ENCODE measurements at regions not wholly inside any gene's neighbourhood (a gene's known extent, or its start where the extent isn't known, plus 50 kb on each side); places are given as distances from the start of the nearest gene placed in this dataset.

DNA sequence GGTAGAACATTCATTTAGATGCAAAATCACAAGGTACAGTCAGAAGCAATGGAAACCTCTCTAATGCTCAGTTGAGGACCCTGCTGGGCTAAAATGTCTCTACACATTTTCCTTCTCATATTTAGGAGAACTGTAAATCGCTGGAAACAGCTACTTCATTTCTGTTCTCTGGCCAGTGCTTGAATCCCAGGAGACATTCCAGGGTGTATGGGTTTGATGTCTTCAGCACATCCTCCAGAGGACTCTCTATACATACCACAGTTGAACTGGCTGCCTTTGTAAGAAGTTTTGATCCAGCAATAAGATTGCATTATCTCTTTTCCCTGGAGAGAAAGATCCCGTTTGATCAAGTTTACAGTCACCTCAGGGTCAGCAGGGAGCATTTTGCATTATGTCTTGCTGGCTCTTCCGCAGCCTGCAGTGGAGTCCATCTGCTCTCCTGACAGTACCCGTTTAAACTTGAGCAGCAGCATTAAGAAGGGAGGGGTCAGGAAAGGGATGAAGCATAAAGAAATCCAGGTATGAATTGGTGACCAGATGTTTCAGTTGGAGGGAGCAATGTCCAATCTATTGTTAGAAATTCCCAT is 676.0 kb downstream of the EPHA3 start:
- DNase-seq (ENCODE audit: insufficient read length): no peak
- FAIRE-seq: no peak
- no peak for TF ChIP-seq POLR2AphosphoS5 (IDR thresholded peaks at IDR 0.05; ENCODE audit: low read depth, low read length)
- no peak for TF ChIP-seq TAF1 (IDR thresholded peaks at IDR 0.05; ENCODE audit: borderline replicate concordance, low read depth, low read length)
- TF ChIP-seq POLR2A (IDR thresholded peaks at IDR 0.05; ENCODE audit: low read depth, low read length): no peak

DNA sequence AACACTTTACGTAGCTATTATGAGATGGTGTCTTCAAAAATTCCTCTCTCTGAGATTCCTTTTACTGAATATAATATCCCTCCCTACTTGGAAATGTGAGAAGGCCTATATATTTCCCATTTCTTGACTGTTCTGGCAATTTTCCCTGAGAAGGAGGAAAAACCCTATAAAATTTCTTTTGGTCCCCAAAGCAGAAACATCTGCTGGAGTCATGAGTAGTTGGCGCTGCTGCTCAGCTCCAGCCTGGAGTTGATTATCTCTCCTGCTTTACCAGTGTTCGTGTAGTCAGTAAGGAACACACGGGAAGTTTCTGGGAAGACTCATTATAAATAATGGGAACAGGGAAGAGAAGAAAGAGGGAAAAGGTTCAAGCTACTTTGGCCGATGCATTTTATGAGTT is 680.1 kb downstream of the EPHA3 start:
- DNase-seq (ENCODE audit: insufficient read length) (no peak), FAIRE-seq (no peak)
- no peak for TF ChIP-seq POLR2AphosphoS5 (IDR thresholded peaks at IDR 0.05; ENCODE audit: low read depth, low read length)

DNA sequence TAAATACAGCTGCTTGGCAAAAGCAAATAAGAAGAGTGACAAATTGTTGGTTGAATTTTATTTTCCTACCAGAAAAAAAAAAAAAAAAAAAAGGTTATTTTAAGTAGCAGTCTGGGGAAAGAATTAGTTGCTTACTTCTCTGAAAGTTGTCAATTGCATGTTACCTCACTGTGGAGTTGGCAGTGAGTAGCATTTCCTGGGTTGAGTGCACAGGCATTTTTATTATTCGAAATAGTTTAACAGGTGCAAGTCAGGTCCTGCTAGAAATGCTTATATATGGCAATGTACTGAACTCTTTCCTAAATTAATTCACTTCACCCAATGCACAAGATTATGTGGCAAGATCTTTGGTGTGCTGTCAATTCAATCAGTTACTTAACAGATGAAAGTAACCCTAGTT is 680.6 kb downstream of the EPHA3 start:
- TF ChIP-seq POLR2A (IDR thresholded peaks at IDR 0.05; ENCODE audit: low read depth, low read length) (no peak), TAF1 (IDR thresholded peaks at IDR 0.05; ENCODE audit: borderline replicate concordance, low read depth, low read length) (no peak), POLR2AphosphoS5 (IDR thresholded peaks at IDR 0.05; ENCODE audit: low read depth, low read length) (no peak)
- FAIRE-seq (no peak), DNase-seq (ENCODE audit: insufficient read length) (no peak)

- no peak for FAIRE-seq
- TF ChIP-seq POLR2A (IDR thresholded peaks at IDR 0.05; ENCODE audit: low read depth, low read length) (no peak), POLR2AphosphoS5 (IDR thresholded peaks at IDR 0.05; ENCODE audit: low read depth, low read length) (no peak), TAF1 (IDR thresholded peaks at IDR 0.05; ENCODE audit: borderline replicate concordance, low read depth, low read length) (no peak)
Observed at GRCh38 chr3:89795506-89795905, 688.1 kb downstream of the EPHA3 start.

DNA sequence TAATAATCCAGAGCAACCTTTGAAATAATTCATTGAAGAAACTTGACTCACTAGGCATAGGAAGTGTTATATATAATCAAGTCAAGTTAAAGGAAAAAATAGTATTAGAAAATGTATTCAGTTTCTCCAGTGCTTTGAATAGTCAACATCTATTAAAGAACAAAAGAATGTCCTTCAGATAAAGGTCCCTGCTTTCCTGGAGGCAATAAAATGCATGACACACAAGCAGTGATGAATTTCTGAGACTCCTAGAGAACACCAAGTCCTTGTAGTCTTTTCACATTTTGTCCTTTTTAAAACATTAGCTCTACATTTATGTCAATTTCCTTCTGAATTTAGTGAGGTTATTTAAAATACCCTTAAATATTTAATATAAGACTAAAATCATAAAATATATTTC is 695.5 kb downstream of the EPHA3 start:
- FAIRE-seq (no peak), DNase-seq (ENCODE audit: insufficient read length) (no peak)
- TF ChIP-seq TAF1 (IDR thresholded peaks at IDR 0.05; ENCODE audit: borderline replicate concordance, low read depth, low read length) (no peak), POLR2A (IDR thresholded peaks at IDR 0.05; ENCODE audit: low read depth, low read length) (no peak), POLR2AphosphoS5 (IDR thresholded peaks at IDR 0.05; ENCODE audit: low read depth, low read length) (no peak)

More at GRCh38 chr3:89795506-89795905, 688.1 kb downstream of the EPHA3 start:
- no peak for DNase-seq (ENCODE audit: insufficient read length)

- TF ChIP-seq POLR2A (IDR thresholded peaks at IDR 0.05; ENCODE audit: low read depth, low read length): no peak
- no peak for TF ChIP-seq POLR2AphosphoS5 (IDR thresholded peaks at IDR 0.05; ENCODE audit: low read depth, low read length)
- no peak for TF ChIP-seq TAF1 (IDR thresholded peaks at IDR 0.05; ENCODE audit: borderline replicate concordance, low read depth, low read length)
- FAIRE-seq (no peak), DNase-seq (ENCODE audit: insufficient read length) (no peak)
Observed at GRCh38 chr3:89803711-89804110, 696.3 kb downstream of the EPHA3 start.

- DNase-seq (ENCODE audit: insufficient read length) (no peak), FAIRE-seq (no peak)
- no peak for TF ChIP-seq POLR2A (IDR thresholded peaks at IDR 0.05; ENCODE audit: low read depth, low read length)
- no peak for TF ChIP-seq POLR2AphosphoS5 (IDR thresholded peaks at IDR 0.05; ENCODE audit: low read depth, low read length)
Observed at GRCh38 chr3:89806166-89806565, 698.7 kb downstream of the EPHA3 start.

- DNase-seq (ENCODE audit: insufficient read length): no peak
- FAIRE-seq: no peak
- TF ChIP-seq POLR2A (IDR thresholded peaks at IDR 0.05; ENCODE audit: low read depth, low read length) (no peak), TAF1 (IDR thresholded peaks at IDR 0.05; ENCODE audit: borderline replicate concordance, low read depth, low read length) (no peak), POLR2AphosphoS5 (IDR thresholded peaks at IDR 0.05; ENCODE audit: low read depth, low read length) (no peak)
Observed at GRCh38 chr3:89808680-89809197, 701.3 kb downstream of the EPHA3 start.

DNA sequence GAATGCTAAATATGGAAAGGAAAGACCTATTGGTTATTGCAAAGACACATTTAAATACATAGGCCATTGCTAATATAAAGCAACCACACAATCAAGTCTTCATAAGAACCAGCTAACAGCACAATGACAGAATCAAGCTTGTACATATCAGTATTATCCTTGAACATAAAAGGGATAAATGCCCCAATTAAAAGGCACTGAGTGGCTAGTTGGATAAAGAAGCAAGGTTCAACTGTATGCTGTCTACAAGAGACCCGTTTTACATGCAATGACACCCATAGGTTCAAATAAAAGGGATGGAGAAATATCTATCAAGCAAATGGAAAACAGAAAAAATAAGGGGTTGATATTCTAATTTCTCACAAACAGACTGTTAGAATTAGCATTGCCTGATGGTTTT is 706.1 kb downstream of the EPHA3 start:
- TF ChIP-seq POLR2A (IDR thresholded peaks at IDR 0.05; ENCODE audit: low read depth, low read length) (no peak), TAF1 (IDR thresholded peaks at IDR 0.05; ENCODE audit: borderline replicate concordance, low read depth, low read length) (no peak), POLR2AphosphoS5 (IDR thresholded peaks at IDR 0.05; ENCODE audit: low read depth, low read length) (no peak)
- FAIRE-seq (no peak), DNase-seq (ENCODE audit: insufficient read length) (no peak)

DNA sequence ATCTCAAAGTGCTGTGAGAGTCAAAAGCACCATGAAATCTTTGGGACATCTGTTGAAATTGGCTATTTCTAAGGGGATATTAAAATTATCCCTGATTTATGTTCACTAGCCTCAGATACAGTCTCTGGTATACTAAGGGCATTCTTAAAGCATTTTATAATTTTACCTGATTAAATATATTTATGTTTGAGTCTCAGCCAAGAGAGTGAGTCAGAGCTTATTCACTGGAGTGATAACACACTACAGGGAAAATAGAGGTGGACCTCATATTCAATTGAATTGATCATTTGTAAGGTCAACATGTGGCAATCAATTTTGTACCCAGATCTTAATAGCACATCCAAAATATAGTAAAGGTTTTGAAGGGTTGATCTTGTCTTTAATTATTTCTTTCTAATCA is 733.6 kb downstream of the EPHA3 start:
- DNase-seq (ENCODE audit: insufficient read length): no peak
- no peak for FAIRE-seq
- no peak for TF ChIP-seq POLR2A (IDR thresholded peaks at IDR 0.05; ENCODE audit: low read depth, low read length)

DNA sequence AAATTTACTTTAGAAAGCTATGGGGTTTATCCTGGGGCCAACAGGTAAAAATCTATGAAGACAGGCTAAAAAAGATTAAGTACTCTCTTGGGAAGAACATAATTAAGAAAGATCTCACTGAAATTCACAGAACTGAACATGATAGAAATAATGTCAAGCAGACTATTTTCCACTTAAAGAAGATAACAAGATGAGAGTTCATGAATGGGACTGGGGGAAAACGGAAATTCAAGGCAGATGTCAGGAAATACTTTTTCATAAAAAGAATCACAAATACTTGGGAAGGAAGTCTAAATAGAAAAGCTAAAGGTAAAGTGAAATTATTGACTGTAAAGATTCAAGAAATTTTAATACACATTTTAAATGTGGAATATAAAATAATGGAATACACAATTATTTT is 737.6 kb downstream of the EPHA3 start:
- TF ChIP-seq POLR2AphosphoS5 (IDR thresholded peaks at IDR 0.05; ENCODE audit: low read depth, low read length): no peak
- TF ChIP-seq POLR2A (IDR thresholded peaks at IDR 0.05; ENCODE audit: low read depth, low read length): no peak
- no peak for TF ChIP-seq TAF1 (IDR thresholded peaks at IDR 0.05; ENCODE audit: borderline replicate concordance, low read depth, low read length)
- DNase-seq (ENCODE audit: insufficient read length) (no peak), FAIRE-seq (no peak)

DNA sequence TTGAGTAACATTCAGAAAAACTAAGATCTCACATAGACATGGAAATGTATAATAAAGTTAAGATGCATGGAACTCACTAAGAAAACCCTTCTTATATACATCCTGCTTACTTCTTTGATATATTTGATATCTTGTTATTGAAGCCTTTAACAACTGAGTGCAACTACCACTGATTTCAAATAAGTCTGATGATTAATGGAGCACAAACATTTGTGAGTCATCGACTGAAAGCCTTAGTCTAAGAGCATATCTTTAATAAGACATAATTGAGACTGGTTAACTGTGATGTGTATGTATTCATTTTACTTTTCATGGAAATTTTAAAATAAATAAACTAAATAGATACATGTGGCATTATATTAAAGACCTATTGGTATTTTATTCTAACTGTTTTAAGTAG is 740.5 kb downstream of the EPHA3 start:
- FAIRE-seq (no peak), DNase-seq (ENCODE audit: insufficient read length) (no peak)
- TF ChIP-seq POLR2AphosphoS5 (IDR thresholded peaks at IDR 0.05; ENCODE audit: low read depth, low read length) (no peak), POLR2A (IDR thresholded peaks at IDR 0.05; ENCODE audit: low read depth, low read length) (no peak), TAF1 (IDR thresholded peaks at IDR 0.05; ENCODE audit: borderline replicate concordance, low read depth, low read length) (no peak)

Data from GM12892 (cell line).